ENCODE measurements at regions not wholly inside any gene's neighbourhood (a gene's known extent, or its start where the extent isn't known, plus 50 kb on each side); places are given as distances from the start of the nearest gene placed in this dataset.

DNA sequence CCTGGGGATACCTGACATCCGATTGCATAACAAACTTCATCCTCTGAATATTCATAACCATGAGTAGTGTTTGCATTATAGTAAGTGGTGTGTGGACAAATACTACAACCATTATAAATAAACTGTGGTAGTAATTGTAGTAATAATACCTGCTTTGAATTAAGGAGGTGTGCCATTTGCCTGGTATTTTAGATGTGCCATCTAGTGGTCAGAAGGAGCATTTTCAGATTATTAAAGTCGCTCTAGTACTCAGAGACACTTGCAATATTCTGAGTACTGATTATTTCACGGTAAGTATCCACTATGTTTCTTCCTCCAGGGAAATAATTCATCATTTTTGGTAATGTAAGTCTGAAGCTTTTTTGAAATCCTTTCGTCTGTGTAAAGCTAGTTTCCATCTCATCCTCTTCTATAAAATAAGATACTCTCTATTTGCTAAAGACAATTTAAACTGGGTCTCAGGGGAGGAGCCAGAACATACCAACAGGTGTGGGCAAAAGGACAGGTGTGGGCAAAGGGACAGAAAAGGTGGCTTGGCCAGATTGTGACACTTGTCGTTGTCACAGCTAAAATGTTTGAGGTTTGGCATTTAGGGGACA lies 115.3 kb upstream of the WDR11 start:
- Histone ChIP-seq H3T11ph (ENCODE audit: low read length) (no peak overlapping the region), H4K5ac (ENCODE audit: insufficient read length, low read depth, low read length) (no peak overlapping the region), H3K56ac (ENCODE audit: insufficient read length, low read depth, low read length) (no peak overlapping the region), H2BK120ac (ENCODE audit: low read depth, low read length, poor library complexity, severe bottlenecking) (no peak overlapping the region), H3K4me1 (ENCODE audit: insufficient read depth, low read length) (no peaks in the 10 kb centered on the region), H4K20me1 (ENCODE audit: control insufficient read depth, insufficient read depth, insufficient read length) (no peaks in the 10 kb centered on the region), H2AFZ (ENCODE audit: low read length) (no peak overlapping the region), H3K27ac (ENCODE audit: insufficient read length, low read depth, low read length) (no peak overlapping the region), H3K4ac (ENCODE audit: low read depth, low read length) (no peak overlapping the region), H3K23ac (ENCODE audit: insufficient read length, low read depth, low read length) (no peak overlapping the region), H3K79me2 (ENCODE audit: insufficient read depth, low read length) (no peaks in the 10 kb centered on the region), H3K4me2 (ENCODE audit: insufficient read depth, insufficient read length, low read length) (no peak overlapping the region), H3K27me3 (ENCODE audit: insufficient read depth, low read length) (no peaks in the 10 kb centered on the region), H2BK5ac (ENCODE audit: insufficient read length, low read length) (no peak overlapping the region), H3K23me2 (ENCODE audit: insufficient read length, low read depth, low read length, poor library complexity, severe bottlenecking) (no peaks in the 10 kb centered on the region), H3K18ac (ENCODE audit: insufficient read length, low read depth, low read length) (no peak overlapping the region), H3K9me3 (ENCODE audit: control insufficient read depth, low read depth, low read length) (no peaks in the 10 kb centered on the region), H2BK12ac (ENCODE audit: insufficient read length, low read depth, low read length) (no peak overlapping the region), H2AK5ac (ENCODE audit: insufficient read length, low read length) (no peak overlapping the region), H2BK15ac (ENCODE audit: low read depth, low read length) (no peak overlapping the region), H4K8ac (replicated peaks; ENCODE audit: insufficient read length, low read depth, low read length) (no peak overlapping the region), H3K79me1 (ENCODE audit: insufficient read depth, low read depth, low read length, poor library complexity, severe bottlenecking) (no peaks in the 10 kb centered on the region), H3K9ac (ENCODE audit: extremely low read depth, insufficient read length, low read length) (no peak overlapping the region), H3K14ac (ENCODE audit: insufficient read depth, low read length) (no peak overlapping the region), H2BK20ac (ENCODE audit: low read depth, low read length, poor library complexity, severe bottlenecking) (no peak overlapping the region), H4K91ac (ENCODE audit: insufficient read length, low read depth, low read length) (no peak overlapping the region)
- no peak overlapping the region for H3K4me3 Mint-ChIP-seq
- H3K27ac Mint-ChIP-seq, result no peak overlapping the region
- no CpG with 5 or more reads among the region's 5 CpGs for WGBS (ENCODE audit: extremely low coverage, insufficient read length, low lambda C conversion rate)
- H3K27me3 Mint-ChIP-seq (ENCODE audit: low read depth), result peaks cover 1% of the 10 kb centered on the region; the same call in 1 of the 2 replicates
- DNase-seq, result no peak
- TF ChIP-seq, protein P1, sequence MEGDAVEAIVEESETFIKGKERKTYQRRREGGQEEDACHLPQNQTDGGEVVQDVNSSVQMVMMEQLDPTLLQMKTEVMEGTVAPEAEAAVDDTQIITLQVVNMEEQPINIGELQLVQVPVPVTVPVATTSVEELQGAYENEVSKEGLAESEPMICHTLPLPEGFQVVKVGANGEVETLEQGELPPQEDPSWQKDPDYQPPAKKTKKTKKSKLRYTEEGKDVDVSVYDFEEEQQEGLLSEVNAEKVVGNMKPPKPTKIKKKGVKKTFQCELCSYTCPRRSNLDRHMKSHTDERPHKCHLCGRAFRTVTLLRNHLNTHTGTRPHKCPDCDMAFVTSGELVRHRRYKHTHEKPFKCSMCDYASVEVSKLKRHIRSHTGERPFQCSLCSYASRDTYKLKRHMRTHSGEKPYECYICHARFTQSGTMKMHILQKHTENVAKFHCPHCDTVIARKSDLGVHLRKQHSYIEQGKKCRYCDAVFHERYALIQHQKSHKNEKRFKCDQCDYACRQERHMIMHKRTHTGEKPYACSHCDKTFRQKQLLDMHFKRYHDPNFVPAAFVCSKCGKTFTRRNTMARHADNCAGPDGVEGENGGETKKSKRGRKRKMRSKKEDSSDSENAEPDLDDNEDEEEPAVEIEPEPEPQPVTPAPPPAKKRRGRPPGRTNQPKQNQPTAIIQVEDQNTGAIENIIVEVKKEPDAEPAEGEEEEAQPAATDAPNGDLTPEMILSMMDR (conservative IDR thresholded peaks at IDR 0.05), result peak; percentile 82
- peaks cover 3 to 6% of the 10 kb centered on the region in 2 experiments; a peak in 2 of 4 replicates for H3K4me1 Mint-ChIP-seq
- no peaks in the 10 kb centered on the region for H3K36me3 Mint-ChIP-seq (ENCODE audit: insufficient read depth in 1 of 3, low read depth in 3 of 3)
- H3K9me3 Mint-ChIP-seq, result no peaks in the 10 kb centered on the region

All from H9 (cell line).